VCaP (cell line): ENCODE measurements at regions not wholly inside any gene's neighbourhood (a gene's known extent, or its start where the extent isn't known, plus 50 kb on each side); places are given as distances from the start of the nearest gene placed in this dataset.

Experiments used
- H3K27ac ChIP-seq: fragments of 450-650 bp; 2 replicates; pipeline ENCODE4 v1.5.1; 2017
- TF ChIP-seq, protein P1 (sequence below): fragments of 450-650 bp; conservative IDR thresholded peaks from 2 replicates; pipeline ENCODE4 v1.5.1; 2017; ENCODE audit warnings: mild to moderate bottlenecking, moderate library complexity

DNA sequence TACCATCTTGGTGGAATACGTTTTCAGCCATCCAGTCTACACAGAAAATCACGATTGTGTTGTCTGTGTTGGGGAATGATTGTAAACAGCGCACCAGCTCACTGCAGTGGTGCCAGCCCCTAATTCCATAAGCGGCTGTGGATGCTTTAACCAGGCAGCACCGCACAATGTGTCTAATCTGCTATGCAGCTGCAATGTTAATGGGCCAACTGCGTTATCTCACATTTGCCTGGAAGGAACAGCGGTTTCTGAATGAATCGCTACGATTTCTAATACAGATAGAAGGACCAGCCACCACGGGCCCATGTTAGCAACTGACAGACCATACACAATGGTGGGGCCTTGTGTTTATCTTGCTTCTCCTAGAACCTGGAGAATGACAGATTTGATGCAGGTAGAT, 384.5 kb upstream of the KIRREL3 start:
- H3K27ac ChIP-seq = no peak overlapping the region
- TF ChIP-seq, protein P1, sequence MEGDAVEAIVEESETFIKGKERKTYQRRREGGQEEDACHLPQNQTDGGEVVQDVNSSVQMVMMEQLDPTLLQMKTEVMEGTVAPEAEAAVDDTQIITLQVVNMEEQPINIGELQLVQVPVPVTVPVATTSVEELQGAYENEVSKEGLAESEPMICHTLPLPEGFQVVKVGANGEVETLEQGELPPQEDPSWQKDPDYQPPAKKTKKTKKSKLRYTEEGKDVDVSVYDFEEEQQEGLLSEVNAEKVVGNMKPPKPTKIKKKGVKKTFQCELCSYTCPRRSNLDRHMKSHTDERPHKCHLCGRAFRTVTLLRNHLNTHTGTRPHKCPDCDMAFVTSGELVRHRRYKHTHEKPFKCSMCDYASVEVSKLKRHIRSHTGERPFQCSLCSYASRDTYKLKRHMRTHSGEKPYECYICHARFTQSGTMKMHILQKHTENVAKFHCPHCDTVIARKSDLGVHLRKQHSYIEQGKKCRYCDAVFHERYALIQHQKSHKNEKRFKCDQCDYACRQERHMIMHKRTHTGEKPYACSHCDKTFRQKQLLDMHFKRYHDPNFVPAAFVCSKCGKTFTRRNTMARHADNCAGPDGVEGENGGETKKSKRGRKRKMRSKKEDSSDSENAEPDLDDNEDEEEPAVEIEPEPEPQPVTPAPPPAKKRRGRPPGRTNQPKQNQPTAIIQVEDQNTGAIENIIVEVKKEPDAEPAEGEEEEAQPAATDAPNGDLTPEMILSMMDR = no peak

DNA sequence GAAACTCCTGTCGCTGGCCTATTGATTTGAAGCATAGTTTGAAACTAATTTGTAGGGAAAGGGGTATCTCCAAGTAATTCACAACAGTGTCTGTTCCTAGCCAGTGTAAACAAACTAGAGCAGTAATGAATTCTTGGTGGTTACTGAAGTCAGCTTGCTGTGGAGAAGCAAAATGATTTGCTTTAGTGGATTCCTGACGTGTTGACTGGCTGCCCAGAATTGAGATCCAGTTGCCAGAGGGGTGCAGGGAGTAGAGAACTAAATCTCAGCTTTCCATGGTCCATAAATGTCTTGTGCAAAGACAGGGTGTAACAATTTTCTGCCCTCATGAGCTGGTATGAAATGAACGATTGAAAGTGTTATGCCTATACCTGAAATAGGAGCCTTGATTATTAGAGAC, 382.5 kb upstream of the KIRREL3 start:
- H3K27ac ChIP-seq = no peak overlapping the region
- TF ChIP-seq, protein P1 = no peak

DNA sequence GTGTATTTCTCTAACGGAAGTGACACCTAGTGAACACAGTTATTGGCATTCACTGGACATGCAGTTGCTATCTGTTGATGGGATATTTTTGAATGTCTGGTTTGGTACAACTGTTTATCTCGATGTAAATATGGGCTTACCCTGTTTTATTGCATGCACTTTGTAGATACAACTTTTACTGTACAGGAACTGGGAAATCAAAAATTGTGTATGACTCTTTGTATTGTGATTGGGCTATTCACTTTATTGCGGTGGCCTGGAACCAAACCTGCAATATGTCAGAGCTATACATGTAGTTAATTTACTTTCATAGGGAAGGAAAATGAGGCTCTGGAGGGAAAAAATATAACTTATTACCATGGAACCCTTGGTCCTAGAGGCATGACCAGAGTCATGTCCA, 380.7 kb upstream of the KIRREL3 start:
- TF ChIP-seq, protein P1 = no peak
- no peak overlapping the region for H3K27ac ChIP-seq

DNA sequence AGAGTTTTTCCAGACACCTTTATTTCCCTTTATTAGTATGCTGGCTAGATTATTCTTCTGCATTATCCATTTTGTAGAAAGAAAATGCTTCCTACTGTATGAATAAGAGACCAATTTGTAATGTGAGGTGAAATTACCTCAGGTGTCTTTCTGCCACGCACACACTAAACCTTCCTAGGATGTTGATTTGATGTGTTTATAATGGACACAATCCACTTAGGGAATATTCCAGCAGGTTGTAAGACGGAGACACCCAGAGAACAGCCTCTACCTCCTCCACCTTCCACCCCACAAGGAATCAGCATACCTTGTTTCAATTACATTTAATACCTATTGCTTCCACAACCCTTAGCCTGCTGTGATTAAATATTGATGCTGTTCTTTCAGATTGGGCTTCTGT, 379.1 kb upstream of the KIRREL3 start:
- TF ChIP-seq, protein P1 = no peak
- H3K27ac ChIP-seq = no peak overlapping the region

DNA sequence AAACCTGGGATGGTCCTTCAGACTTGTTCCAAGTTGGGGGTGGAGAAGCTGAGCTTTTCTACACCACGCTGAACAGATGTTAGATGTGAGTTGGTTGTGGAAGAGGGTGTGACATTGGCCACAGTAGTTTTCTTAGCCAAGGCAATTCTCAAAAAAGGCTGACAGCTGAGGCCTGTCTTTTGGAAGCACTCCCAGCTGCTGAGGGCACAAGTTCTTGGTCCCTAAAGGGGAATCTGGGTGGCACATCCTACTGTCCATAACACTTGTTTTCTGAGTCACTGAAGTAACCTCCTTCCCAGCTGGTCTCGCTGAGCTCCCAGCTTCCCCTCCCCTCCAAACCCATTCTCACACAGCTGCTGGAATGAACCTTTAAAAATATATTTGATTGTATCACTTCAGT, 375.7 kb upstream of the KIRREL3 start:
- no peak overlapping the region for H3K27ac ChIP-seq
- TF ChIP-seq, protein P1 = no peak

DNA sequence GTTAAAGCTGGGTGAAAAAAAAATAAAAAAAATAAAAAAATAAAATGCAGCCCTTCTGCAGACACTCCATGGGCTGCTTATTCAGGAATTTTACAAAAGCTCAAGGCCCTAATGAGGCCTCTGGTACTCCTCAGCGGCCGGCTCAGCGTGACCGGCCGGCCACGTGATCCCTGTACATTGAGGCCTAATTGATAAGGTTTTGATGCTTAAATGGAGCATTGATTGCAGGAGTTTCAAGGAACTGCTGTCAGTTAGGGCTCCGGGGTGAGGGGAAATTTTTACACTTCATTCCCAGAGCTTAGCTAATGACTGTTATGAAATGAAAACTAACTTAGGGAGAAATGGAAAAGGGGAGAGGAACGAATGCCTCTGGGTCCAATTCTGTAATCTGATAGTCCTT, 368.8 kb upstream of the KIRREL3 start:
- TF ChIP-seq, protein P1 = no peak
- no peak overlapping the region for H3K27ac ChIP-seq

DNA sequence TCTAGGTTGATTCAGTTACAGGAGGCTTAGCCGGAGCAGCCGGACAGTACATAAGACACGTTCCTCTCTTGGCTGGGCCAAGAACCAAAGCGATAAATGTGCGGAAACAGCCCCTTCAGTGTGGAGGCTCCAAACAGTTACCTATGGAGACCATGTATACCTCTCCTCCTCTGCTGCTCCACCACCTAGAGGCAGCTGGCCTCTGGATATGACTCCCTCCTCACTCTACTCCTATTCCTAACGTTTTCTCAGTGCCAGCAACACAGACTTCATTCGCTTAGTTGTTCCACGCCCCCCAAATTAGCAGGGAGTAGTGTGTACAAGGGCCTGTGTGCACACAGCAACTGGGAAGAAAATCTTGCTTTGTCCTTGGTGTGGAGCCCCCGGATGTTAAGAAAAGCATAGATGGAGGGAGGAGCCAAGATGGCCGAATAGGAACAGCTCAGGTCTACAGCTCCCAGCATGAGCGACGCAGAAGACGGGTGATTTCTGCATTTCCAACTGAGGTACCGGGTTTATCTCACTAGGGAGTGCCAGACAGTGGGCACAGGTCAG, 362.3 kb upstream of the KIRREL3 start:
- TF ChIP-seq, protein P1 = no peak
- H3K27ac ChIP-seq = no peak overlapping the region
